Cardiac fibroblast (primary cell): ENCODE measurements at regions not wholly inside any gene's neighbourhood (a gene's known extent, or its start where the extent isn't known, plus 50 kb on each side); places are given as distances from the start of the nearest gene placed in this dataset.

Experiments
- DNase-seq, 2 donors: peaks; one replicate each; pipeline versions ENCODE4 v3.0.0 to v3.0.0-alpha.2; 2010; ENCODE audit warnings: low read depth in 2 of 2
- H3K4me3 ChIP-seq, 2 donors: replicated peaks in 1 of 2; 1 replicate in 1 of 2; 2 replicates in 1 of 2; pipeline ENCODE4 v1.5.1; 2011; ENCODE audit warnings: low read depth in 2 of 2, low read length in 2 of 2, mild to moderate bottlenecking in 2 of 2, moderate library complexity in 1 of 2
- TF ChIP-seq, protein P1 (sequence below): IDR thresholded peaks from one replicate; pipeline ENCODE4 v1.5.1; 2011; ENCODE audit warnings: low read depth, mild to moderate bottlenecking, low read length, inconsistent platforms

DNA sequence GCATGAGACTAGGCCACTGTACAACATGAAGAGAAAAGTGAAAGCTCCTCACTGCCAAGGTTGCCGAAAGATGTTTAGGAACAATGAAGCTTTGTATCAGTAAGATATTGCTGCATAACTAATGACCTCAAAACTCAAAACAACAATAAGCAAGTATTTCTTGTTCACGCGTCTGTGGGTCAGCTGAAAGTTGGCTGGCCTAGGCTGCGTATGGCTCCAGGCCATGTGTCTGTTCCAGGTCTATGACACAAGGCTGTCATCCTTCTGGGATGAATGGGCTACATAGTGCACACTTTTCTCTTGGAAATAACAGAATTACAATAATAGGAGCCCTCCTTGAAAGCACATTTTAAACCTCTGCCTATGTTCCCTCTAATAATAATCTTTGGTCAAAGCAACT is 515.9 kb downstream of the PLPP3 start:
- no peak for DNase-seq
- H3K4me3 ChIP-seq: no peak overlapping the region
- TF ChIP-seq, protein P1, sequence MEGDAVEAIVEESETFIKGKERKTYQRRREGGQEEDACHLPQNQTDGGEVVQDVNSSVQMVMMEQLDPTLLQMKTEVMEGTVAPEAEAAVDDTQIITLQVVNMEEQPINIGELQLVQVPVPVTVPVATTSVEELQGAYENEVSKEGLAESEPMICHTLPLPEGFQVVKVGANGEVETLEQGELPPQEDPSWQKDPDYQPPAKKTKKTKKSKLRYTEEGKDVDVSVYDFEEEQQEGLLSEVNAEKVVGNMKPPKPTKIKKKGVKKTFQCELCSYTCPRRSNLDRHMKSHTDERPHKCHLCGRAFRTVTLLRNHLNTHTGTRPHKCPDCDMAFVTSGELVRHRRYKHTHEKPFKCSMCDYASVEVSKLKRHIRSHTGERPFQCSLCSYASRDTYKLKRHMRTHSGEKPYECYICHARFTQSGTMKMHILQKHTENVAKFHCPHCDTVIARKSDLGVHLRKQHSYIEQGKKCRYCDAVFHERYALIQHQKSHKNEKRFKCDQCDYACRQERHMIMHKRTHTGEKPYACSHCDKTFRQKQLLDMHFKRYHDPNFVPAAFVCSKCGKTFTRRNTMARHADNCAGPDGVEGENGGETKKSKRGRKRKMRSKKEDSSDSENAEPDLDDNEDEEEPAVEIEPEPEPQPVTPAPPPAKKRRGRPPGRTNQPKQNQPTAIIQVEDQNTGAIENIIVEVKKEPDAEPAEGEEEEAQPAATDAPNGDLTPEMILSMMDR: no peak

DNA sequence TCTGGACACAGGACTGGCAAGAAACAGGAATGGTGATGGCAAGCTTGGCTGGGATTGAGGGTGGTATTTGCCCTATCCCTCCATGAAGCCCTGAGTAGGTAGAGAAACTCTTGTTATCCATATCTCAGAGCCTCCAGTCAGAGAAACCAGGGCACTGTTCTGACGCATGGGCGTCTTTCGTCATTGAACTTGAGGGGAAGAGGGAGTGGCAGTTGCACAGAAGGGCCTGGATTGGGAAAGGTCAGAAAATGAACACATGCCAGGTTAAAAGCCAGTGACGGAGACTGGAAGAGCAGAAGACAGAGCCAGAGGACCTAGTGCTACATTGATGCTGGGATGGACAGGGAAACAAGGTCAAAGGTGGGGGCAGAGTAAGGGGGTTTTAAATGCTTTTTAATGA is 516.7 kb downstream of the PLPP3 start:
- H3K4me3 ChIP-seq: no peak overlapping the region
- TF ChIP-seq, protein P1: no peak
- DNase-seq: no peak

DNA sequence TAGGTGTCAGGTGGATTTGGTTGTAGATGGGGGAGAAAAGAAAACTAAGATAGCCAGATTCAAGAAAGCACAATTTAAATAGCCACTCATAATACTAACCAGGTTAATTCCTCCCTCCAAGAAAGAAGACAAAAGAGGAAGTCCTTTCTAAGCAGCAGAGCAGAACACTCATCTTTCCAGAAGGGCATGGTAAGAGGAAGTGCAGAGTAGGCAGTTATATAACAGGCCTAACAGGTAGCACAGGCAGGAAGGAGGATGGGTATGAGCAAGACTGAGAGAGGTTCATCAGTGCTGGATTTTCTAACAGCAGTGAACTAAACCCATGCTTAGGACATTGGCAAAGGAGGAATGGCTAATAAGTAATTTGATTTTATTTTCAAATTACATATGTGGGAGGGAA is 517.5 kb downstream of the PLPP3 start:
- no peak for DNase-seq
- TF ChIP-seq, protein P1: no peak
- no peak overlapping the region for H3K4me3 ChIP-seq

DNA sequence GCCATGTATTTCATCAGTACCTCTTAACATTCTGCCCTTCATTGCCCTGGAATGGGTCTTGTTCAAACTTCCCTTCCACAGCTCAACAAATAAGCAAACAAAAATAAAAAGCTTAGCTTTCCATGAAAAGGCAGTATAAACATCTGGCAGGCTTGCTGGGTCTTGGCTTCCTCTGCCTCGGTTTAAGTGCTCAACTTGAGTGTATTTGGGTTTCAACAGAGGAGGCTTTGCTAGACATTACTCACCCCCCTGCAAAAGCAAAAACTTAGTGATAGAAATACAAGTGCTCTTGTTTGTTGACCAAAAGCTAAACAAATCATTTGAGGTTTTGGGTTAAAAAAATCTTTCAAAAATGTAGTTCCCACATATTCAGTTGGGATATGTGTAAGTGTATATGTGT is 518.5 kb downstream of the PLPP3 start:
- TF ChIP-seq, protein P1: no peak
- DNase-seq: peak in 1 of 2 donors; percentile 46
- no peak overlapping the region for H3K4me3 ChIP-seq

DNA sequence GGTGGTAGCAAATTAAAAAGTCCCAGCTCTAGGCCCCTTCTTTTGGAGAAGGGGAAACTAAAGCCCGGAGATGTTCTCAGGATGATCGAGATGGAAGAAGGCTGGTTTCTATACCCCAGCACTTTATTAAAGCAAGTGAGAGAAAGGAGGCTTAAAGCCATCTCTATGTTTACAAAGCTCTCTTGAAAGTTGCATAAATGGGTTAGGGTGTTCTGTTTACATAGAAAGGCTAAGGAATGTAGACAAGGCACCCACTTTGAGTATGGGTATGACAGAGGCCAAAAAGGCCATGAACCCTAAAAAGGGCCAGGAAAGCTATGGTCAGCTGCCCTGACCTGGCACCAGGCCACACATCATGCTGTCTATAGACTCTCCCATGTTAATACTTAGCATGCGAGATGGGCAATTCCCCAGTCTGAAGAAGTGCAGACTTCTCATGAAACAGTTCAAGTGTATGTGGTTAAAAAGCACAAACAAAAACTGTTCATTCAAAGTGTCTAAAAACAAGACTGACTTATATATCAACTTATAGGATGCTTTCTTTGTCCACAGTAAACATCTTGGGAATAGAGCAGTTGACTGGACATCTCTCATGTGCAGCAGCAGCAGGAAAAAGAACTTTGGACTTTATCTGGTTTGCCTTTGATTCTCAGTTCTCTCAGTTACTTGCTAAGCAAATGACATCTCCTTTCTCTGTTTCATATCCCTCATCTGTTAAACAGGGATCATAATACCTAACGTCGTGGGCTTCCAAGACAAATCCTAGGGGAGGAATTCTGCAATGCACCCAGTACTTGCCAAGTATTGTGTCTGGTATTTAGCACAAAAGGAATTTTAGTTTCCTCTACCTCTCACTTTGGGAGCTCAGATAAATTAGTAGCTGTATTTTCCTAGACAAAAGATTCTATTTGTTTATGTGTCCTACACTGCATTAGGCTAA is 521.6 kb downstream of the PLPP3 start:
- no peak for DNase-seq
- TF ChIP-seq, protein P1: no peak
- H3K4me3 ChIP-seq: no peak overlapping the region

DNA sequence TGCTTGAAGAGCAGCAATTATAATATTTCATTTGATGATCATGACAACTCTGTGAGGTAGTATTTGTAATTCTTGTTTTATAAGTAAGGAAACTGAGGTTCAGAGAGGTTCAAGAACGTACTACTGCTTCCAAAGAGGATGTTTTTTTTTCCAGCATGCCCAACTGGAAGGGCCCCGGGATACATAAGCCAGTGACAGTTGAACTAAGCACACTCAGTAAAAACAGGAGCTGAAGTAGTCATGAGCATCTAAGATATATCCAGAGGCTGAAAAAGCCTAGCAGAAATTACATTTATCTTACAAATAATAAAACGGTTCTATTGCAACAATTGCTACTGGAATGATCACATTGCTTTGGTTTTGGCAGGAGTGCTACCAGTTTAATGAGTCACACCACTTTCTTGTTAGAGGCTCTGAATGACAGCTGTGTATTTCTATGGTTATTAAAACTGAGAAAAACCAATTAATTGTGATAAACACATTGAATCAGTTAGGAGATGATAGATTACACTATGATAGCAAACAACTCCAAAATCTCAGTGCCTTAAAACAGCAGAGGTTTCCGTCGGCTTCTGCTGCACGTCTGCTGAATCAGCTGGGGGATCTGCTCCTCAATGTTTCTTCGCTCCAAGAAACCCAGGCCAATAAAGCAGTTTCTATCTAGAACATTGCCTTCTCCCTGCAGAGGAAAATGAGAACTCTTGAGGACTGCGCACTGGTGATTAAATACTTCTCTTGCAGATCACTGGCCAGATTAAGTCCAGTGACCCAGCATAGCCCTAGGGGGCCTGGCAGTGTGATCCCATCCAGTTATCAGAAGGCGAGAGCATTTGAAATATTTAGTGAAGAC is 522.7 kb downstream of the PLPP3 start:
- TF ChIP-seq, protein P1: no peak
- H3K4me3 ChIP-seq: no peak overlapping the region
- DNase-seq: peak; percentile 58 to 61
